ENCODE measurements at regions not wholly inside any gene's neighbourhood (a gene's known extent, or its start where the extent isn't known, plus 50 kb on each side); places are given as distances from the start of the nearest gene placed in this dataset.

GRCh38 chr5:23014825-23015224 is 161.7 kb upstream of the CDH12 start:
- Histone ChIP-seq H4K5ac (ENCODE audit: insufficient read length, low read depth, low read length) (no peak overlapping the region), H3K4me1 (ENCODE audit: insufficient read depth, low read length) (no peaks in the 10 kb centered on the region), H3K79me2 (ENCODE audit: insufficient read depth, low read length) (no peaks in the 10 kb centered on the region), H2AK5ac (ENCODE audit: insufficient read length, low read length) (no peak overlapping the region), H3K14ac (ENCODE audit: insufficient read depth, low read length) (no peak overlapping the region), H3K9ac (ENCODE audit: extremely low read depth, insufficient read length, low read length) (no peak overlapping the region), H3T11ph (ENCODE audit: low read length) (no peak overlapping the region), H3K9me3 (ENCODE audit: control insufficient read depth, low read depth, low read length) (no peaks in the 10 kb centered on the region), H2BK120ac (ENCODE audit: low read depth, low read length, poor library complexity, severe bottlenecking) (no peak overlapping the region), H3K4ac (ENCODE audit: low read depth, low read length) (no peak overlapping the region), H2BK5ac (ENCODE audit: insufficient read length, low read length) (no peak overlapping the region), H4K20me1 (ENCODE audit: control insufficient read depth, insufficient read depth, insufficient read length) (no peaks in the 10 kb centered on the region), H4K8ac (replicated peaks; ENCODE audit: insufficient read length, low read depth, low read length) (no peak overlapping the region), H2BK20ac (ENCODE audit: low read depth, low read length, poor library complexity, severe bottlenecking) (no peak overlapping the region), H3K18ac (ENCODE audit: insufficient read length, low read depth, low read length) (no peak overlapping the region), H2BK15ac (ENCODE audit: low read depth, low read length) (no peak overlapping the region), H3K79me1 (ENCODE audit: insufficient read depth, low read depth, low read length, poor library complexity, severe bottlenecking) (no peaks in the 10 kb centered on the region), H2AFZ (ENCODE audit: low read length) (no peak overlapping the region), H4K91ac (ENCODE audit: insufficient read length, low read depth, low read length) (no peak overlapping the region), H3K23ac (ENCODE audit: insufficient read length, low read depth, low read length) (no peak overlapping the region), H3K27me3 (ENCODE audit: insufficient read depth, low read length) (no peaks in the 10 kb centered on the region), H3K4me2 (ENCODE audit: insufficient read depth, insufficient read length, low read length) (no peak overlapping the region), H2BK12ac (ENCODE audit: insufficient read length, low read depth, low read length) (no peak overlapping the region), H3K23me2 (ENCODE audit: insufficient read length, low read depth, low read length, poor library complexity, severe bottlenecking) (no peaks in the 10 kb centered on the region), H3K56ac (ENCODE audit: insufficient read length, low read depth, low read length) (no peak overlapping the region), H3K27ac (ENCODE audit: insufficient read length, low read depth, low read length) (no peak overlapping the region)
- H3K9me3 Mint-ChIP-seq, result no peaks in the 10 kb centered on the region
- no peak for TF ChIP-seq CTCF (conservative IDR thresholded peaks at IDR 0.05)
- no CpG with 5 or more reads among the region's 4 CpGs for WGBS (ENCODE audit: extremely low coverage, insufficient read length, low lambda C conversion rate)
- H3K27ac Mint-ChIP-seq, result no peak overlapping the region
- H3K4me1 Mint-ChIP-seq, result no peaks in the 10 kb centered on the region
- no peaks in the 10 kb centered on the region; a peak in 1 of 7 replicates for H3K36me3 Mint-ChIP-seq (ENCODE audit: insufficient read depth in 1 of 3, low read depth in 3 of 3)
- no peak overlapping the region for H3K4me3 Mint-ChIP-seq
- no peaks in the 10 kb centered on the region for H3K27me3 Mint-ChIP-seq (ENCODE audit: low read depth)
- no peak for DNase-seq

Measured in H9 (cell line).